Anterior cingulate cortex (tissue), 58 donors: ENCODE measurements at regions not wholly inside any gene's neighbourhood (a gene's known extent, or its start where the extent isn't known, plus 50 kb on each side); places are given as distances from the start of the nearest gene placed in this dataset.

Experiments used
- DNase-seq, 58 donors: peaks; one replicate each; lab custom pipeline; 2025; lab: John Stamatoyannopoulos, UW

- DNase-seq: no peak
These were observed 399.7 kb upstream of the NR2F2 start for GRCh38 chr15:95930659-95931375.

- DNase-seq: no peak
These were observed 398.9 kb upstream of the NR2F2 start for GRCh38 chr15:95931619-95932018.

- no peak for DNase-seq
These were observed 398.4 kb upstream of the NR2F2 start for GRCh38 chr15:95932141-95932540.

- DNase-seq: no peak
These were observed 397.8 kb upstream of the NR2F2 start for GRCh38 chr15:95932676-95933075.

- no peak for DNase-seq
These were observed 394.6 kb upstream of the NR2F2 start for GRCh38 chr15:95935852-95936251.

- DNase-seq: no peak
These were observed 393.4 kb upstream of the NR2F2 start for GRCh38 chr15:95937128-95937528.

- no peak for DNase-seq
These were observed 390.0 kb upstream of the NR2F2 start for GRCh38 chr15:95940431-95940985.

GRCh38 chr15:95944193-95944592 lies 386.3 kb upstream of the NR2F2 start:
- DNase-seq: no peak

DNA sequence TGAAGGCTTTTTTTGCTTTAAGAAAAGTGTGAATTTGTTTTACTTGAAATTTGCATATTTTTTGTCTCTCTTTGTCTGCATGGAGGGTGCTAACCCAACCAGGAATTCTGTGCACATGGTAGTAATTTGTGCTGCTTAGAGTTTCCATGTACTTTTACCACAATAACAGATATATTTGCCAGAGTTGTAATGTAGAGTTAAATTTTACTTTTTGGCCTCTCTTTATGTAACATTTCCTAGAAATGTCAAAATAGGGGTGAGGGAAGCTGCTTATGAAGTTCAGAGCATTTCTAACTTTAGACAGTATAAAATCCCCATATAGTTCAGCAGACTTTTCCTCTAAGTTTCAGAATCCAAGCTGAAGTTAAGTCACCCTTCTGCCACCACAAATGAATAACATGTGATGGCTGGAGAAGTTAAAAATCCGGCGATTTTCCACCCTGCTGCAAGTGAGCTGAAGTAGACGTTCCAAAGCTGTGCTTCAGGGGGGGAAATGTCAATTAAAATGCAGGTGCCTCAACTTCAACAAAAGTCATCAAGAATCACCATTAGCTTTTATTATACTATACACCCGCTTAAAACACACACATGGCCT lies 385.7 kb upstream of the NR2F2 start:
- no peak for DNase-seq

- DNase-seq: no peak
These were observed 384.3 kb upstream of the NR2F2 start for GRCh38 chr15:95946241-95946640.

GRCh38 chr15:95946926-95947325 lies 383.6 kb upstream of the NR2F2 start:
- DNase-seq: no peak

DNA sequence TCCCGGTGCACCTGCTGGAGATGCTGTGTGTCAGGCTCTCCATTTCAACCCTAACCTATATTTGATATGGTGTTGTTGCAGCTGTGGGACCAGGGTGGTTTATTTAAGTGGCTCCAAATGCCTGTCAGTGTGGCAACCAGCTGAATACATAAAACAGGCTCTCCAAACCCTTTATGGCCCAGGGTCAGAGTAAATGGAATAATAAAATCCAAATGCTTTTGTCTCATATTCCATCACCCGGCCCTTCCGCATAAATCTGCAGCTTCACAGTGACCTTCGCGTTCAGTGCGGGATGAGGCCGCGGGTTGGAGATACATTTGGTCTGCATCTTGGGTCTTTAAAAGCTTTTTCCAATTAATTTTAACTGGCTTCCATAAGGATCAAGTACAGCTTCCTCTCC lies 382.1 kb upstream of the NR2F2 start:
- no peak for DNase-seq

GRCh38 chr15:95953032-95953431 lies 377.5 kb upstream of the NR2F2 start:
- no peak for DNase-seq

- DNase-seq: no peak
These were observed 372.6 kb upstream of the NR2F2 start for GRCh38 chr15:95957861-95958260.

DNA sequence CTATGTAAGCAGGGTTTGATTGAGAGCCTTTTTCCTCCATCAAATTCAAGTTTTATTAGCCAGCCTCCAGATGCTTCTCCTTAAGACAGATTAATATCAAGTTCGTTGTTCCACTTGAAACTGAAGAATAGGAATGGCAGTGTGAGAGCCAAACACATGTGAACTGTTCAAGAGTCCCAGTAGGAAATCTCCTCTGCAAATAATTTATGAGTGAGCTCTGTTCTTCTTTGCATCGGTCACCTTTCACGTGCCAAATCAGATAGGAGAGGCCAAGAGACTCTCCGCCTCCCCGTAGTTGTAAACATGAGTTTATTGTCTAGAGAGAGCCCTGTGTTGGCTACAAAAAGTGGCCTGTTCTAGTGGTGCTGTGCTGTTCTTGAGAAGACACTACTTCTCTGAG lies 372.1 kb upstream of the NR2F2 start:
- DNase-seq: no peak

DNA sequence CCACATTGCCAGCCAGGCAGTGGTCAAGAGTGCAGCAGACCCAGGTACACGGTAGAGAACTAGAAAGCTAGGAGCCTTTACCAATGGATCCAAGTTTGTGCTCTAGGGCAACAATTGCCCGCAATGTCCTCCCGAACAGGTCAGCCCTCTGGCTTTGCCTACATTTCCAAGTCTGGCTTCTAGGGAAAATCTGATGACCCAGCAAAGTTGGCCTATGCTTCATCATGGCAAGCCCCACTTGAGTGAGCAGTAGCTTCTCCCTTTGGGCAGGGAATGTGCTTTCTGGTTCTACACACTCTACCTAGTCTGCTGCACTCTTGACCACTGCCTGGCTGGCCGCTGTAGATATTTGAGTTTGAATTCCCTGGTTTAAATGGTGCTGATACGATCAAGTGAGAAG lies 361.6 kb upstream of the NR2F2 start:
- no peak for DNase-seq

DNA sequence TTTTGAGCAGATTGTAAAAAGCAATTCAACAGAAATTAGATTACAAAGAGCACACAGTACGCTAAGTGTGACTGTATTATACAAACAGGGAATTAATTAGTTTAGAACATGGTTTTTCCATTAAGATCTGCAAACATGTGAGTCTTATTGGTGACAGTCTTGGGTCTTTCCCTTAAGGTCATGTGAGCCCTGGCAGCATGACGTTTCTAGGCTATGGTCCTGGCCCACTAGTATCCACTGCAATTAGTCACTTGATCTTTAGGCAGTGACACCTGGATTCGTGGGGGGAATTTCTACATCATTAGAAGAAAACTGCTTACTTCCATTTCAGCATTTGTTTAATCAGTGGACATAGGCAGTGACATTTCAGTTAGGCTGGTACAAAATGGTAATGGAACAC lies 360.2 kb upstream of the NR2F2 start:
- no peak for DNase-seq

DNA sequence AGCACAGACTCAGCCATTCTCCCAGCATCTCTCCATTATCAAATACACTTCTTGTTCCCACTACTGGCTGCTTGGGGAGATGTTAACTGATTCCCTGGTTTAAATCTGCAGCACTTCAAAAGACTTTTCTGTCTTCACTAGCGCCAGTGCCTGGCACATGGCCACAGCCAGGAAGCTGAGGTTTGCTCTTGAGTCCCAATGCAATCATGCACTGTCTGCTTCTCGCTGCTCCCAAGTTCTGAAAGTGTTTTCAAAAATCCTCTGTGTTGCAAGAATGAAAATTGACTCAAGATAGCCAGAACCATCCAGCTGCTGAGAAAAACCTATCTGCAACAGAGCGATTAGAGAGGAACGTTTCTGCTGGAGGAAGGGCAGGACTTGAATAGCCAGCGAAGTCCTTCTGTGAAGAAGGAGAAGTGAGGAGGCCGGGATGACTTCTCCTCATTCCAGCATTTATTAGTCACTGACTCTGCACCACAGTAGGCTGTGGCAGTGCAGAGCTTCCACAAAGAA lies 358.4 kb upstream of the NR2F2 start:
- DNase-seq: no peak

GRCh38 chr15:95972812-95973211 lies 357.7 kb upstream of the NR2F2 start:
- DNase-seq: no peak

GRCh38 chr15:95973566-95974256 lies 356.8 kb upstream of the NR2F2 start:
- no peak for DNase-seq

DNA sequence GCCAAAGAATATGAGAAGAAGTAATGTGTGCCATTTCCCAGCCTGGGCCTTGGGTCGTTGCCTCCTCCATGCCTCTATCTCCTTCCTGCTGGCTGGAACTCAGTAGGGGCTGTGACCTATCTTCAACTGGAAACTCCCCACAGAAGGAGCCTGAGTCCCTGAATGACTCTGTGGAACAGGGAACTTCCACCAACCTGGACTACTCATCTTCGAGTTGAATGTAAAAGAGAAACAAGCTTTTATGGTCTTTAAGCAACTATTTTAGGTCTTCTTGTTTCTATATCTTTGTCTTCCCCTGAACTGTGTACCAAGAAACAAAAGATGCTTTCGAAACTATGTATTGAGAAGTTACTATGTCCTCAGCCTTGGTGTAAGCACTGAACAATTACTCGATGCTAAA lies 355.3 kb upstream of the NR2F2 start:
- no peak for DNase-seq
